ELF-1 (cell line): ENCODE measurements at regions not wholly inside any gene's neighbourhood (a gene's known extent, or its start where the extent isn't known, plus 50 kb on each side); places are given as distances from the start of the nearest gene placed in this dataset.

ENCODE experiments used
- DNase-seq: peaks from one replicate; pipeline ENCODE4 v3.0.0-alpha.2; 2016; ENCODE audit warnings: low read depth, low spot score

GRCh38 chr9:116032683-116033440 is 120.7 kb upstream of the PAPPA start:
- no peak for DNase-seq

GRCh38 chr9:116039312-116039711 is 114.3 kb upstream of the PAPPA start:
- no peak for DNase-seq

GRCh38 chr9:116039893-116040292 is 113.7 kb upstream of the PAPPA start:
- DNase-seq: no peak

- DNase-seq: no peak
Measured at GRCh38 chr9:116042321-116042720, 111.3 kb upstream of the PAPPA start.

- no peak for DNase-seq
Measured at GRCh38 chr9:116045083-116045482, 108.5 kb upstream of the PAPPA start.

- DNase-seq: no peak
Measured at GRCh38 chr9:116048081-116048480, 105.5 kb upstream of the PAPPA start.

- DNase-seq: no peak
Measured at GRCh38 chr9:116049456-116049855, 104.1 kb upstream of the PAPPA start.

- DNase-seq: no peak
Measured at GRCh38 chr9:116051528-116051927, 102.1 kb upstream of the PAPPA start.

- no peak for DNase-seq
Measured at GRCh38 chr9:116055536-116055935, 98.1 kb upstream of the PAPPA start.

GRCh38 chr9:116057371-116057770 is 96.2 kb upstream of the PAPPA start:
- no peak for DNase-seq

- no peak for DNase-seq
Measured at GRCh38 chr9:116058421-116058820, 95.2 kb upstream of the PAPPA start.

GRCh38 chr9:116059466-116059865 is 94.1 kb upstream of the PAPPA start:
- no peak for DNase-seq

GRCh38 chr9:116060631-116061030 is 93.0 kb upstream of the PAPPA start:
- DNase-seq: no peak

- no peak for DNase-seq
Measured at GRCh38 chr9:116061546-116062205, 91.9 kb upstream of the PAPPA start.

- no peak for DNase-seq
Measured at GRCh38 chr9:116062206-116062550, 91.4 kb upstream of the PAPPA start.

- DNase-seq: no peak
Measured at GRCh38 chr9:116064970-116065369, 88.6 kb upstream of the PAPPA start.

GRCh38 chr9:116066221-116066620 is 87.4 kb upstream of the PAPPA start:
- no peak for DNase-seq

GRCh38 chr9:116067566-116067965 is 86.0 kb upstream of the PAPPA start:
- DNase-seq: no peak

- no peak for DNase-seq
Measured at GRCh38 chr9:116070256-116070914, 83.2 kb upstream of the PAPPA start.

GRCh38 chr9:116072046-116072445 is 81.5 kb upstream of the PAPPA start:
- DNase-seq: no peak

- DNase-seq: no peak
Measured at GRCh38 chr9:116073826-116074225, 79.8 kb upstream of the PAPPA start.

- no peak for DNase-seq
Measured at GRCh38 chr9:116074658-116075057, 78.9 kb upstream of the PAPPA start.

- DNase-seq: no peak
Measured at GRCh38 chr9:116075191-116075590, 78.4 kb upstream of the PAPPA start.
